K562 (cell line): ENCODE measurements at regions not wholly inside any gene's neighbourhood (a gene's known extent, or its start where the extent isn't known, plus 50 kb on each side); places are given as distances from the start of the nearest gene placed in this dataset.

Experiments used
- CTBP1 ChIP-seq: fragments of 450-650 bp; IDR thresholded peaks from 2 replicates; pipeline ENCODE4 v1.6.1; 2016; ENCODE audit warnings: borderline replicate concordance
- FOXA1 ChIP-seq: fragments of 450-650 bp; IDR thresholded peaks from 2 replicates; pipeline ENCODE4 v1.6.1; 2016; ENCODE audit warnings: mild to moderate bottlenecking, borderline replicate concordance
- HBP1 ChIP-seq: fragments of 450-650 bp; formaldehyde crosslinking; IDR thresholded peaks from 2 replicates; pipeline ENCODE4 v1.4.0; 2022; ENCODE audit warnings: missing genetic modification characterization
- HMGXB4 ChIP-seq: sonication (generic); formaldehyde crosslinking; IDR thresholded peaks from 2 replicates; pipeline ENCODE4 v1.8.1; 2023; ENCODE audit warnings: mild to moderate bottlenecking, missing genetic modification reagents
- IRF2 ChIP-seq: sonication (generic); formaldehyde crosslinking; IDR thresholded peaks from 2 replicates; pipeline ENCODE4 v1.8.1; 2022; ENCODE audit warnings: mild to moderate bottlenecking, missing genetic modification reagents
- IRF9 ChIP-seq: fragments of 450-650 bp; IDR thresholded peaks from 2 replicates; pipeline ENCODE4 v1.6.1; 2016; ENCODE audit warnings: missing biosample characterization, missing genetic modification characterization
- L3MBTL2 ChIP-seq: fragments of 450-650 bp; IDR thresholded peaks from 2 replicates; pipeline ENCODE4 v1.6.1; 2016; ENCODE audit warnings: mild to moderate bottlenecking, moderate library complexity
- LARP7 ChIP-seq: fragments of 450-650 bp; IDR thresholded peaks from 2 replicates; pipeline ENCODE4 v1.6.1; 2016
- MED1 ChIP-seq: sonication (generic); formaldehyde crosslinking; IDR thresholded peaks from 2 replicates; pipeline ENCODE4 v1.8.1; 2023; ENCODE audit warnings: missing genetic modification reagents, borderline replicate concordance
- OTX1 ChIP-seq: fragments of 450-650 bp; formaldehyde crosslinking; IDR thresholded peaks from 2 replicates; pipeline ENCODE4 v1.4.0; 2022; ENCODE audit warnings: mild to moderate bottlenecking
- PYGO2 ChIP-seq: fragments of 450-650 bp; IDR thresholded peaks from 2 replicates; pipeline ENCODE4 v1.6.1; 2016; ENCODE audit warnings: mild to moderate bottlenecking, missing genetic modification characterization, moderate library complexity, missing compliant biosample characterization
- RNF2 ChIP-seq: sonication (generic); IDR thresholded peaks from 2 replicates; pipeline ENCODE4 v1.6.1; 2016
- SAFB ChIP-seq: fragments of 200-400 bp; formaldehyde crosslinking; IDR thresholded peaks from 2 replicates; pipeline ENCODE4 v1.6.1; 2017; ENCODE audit warnings: low read depth, low read length, borderline replicate concordance
- SRF ChIP-seq, 2 experiments: fragments of 250-450, 450-650 bp in 1 of 2; sonication (Bioruptor Pico) in 1 of 2; sonication (generic) in 1 of 2; formaldehyde crosslinking; IDR thresholded peaks; 2 replicates each; pipeline versions ENCODE4 v1.5.0 to v1.5.1; 2020 to 2022; ENCODE audit warnings: mild to moderate bottlenecking in 1 of 2, missing genetic modification reagents in 1 of 2
- VEZF1 ChIP-seq: fragments of 200-800 bp; sonication (Bioruptor generic); IDR thresholded peaks from 2 replicates; pipeline ENCODE4 v1.6.1; 2017; ENCODE audit warnings: missing genetic modification characterization, missing compliant biosample characterization
- YY1 ChIP-seq, 3 experiments: IDR thresholded peaks; 2 replicates each; pipeline ENCODE4 v1.6.1; 2011; ENCODE audit warnings: low read length in 2 of 3, mild to moderate bottlenecking in 2 of 3, moderate library complexity in 2 of 3, borderline replicate concordance in 1 of 3, control low read depth in 1 of 3, low read depth in 1 of 3; ENCODE audit not compliant: insufficient read depth in 3 of 3, insufficient replicate concordance in 2 of 3, control insufficient read depth in 1 of 3, insufficient read length in 1 of 3; ENCODE audit errors: extremely low read depth in 1 of 3
- ZBTB9 ChIP-seq: fragments of 450-650 bp; formaldehyde crosslinking; IDR thresholded peaks from 2 replicates; pipeline ENCODE4 v1.4.0; 2020; ENCODE audit warnings: mild to moderate bottlenecking, moderate library complexity
- TF ChIP-seq, protein P1 (sequence below): fragments of 450-650 bp; formaldehyde crosslinking; IDR thresholded peaks from 2 replicates; pipeline ENCODE4 v1.4.0; 2020; ENCODE audit warnings: mild to moderate bottlenecking
- TF ChIP-seq, protein P2 (sequence below): fragments of 250-450 bp; sonication (Bioruptor Pico); IDR thresholded peaks from 2 replicates; pipeline ENCODE4 v1.6.1; 2021; ENCODE audit warnings: mild to moderate bottlenecking

- TF ChIP-seq SAFB (no peak), YY1 (IDR thresholded peaks at IDR 0.05; ENCODE audit: borderline replicate concordance in 1 of 3, control insufficient read depth in 1 of 3, extremely low read depth in 1 of 3, insufficient read depth in 3 of 3, insufficient read length in 1 of 3, insufficient replicate concordance in 2 of 3, low read depth in 1 of 3, low read length in 2 of 3) (no peak), CTBP1 (peak; percentile 63; the same call in 1 of the 2 replicates), VEZF1 (peak; percentile 30), HBP1 (no peak), RNF2 (peak; percentile 15; the same call in 1 of the 2 replicates), FOXA1 (no peak), MED1 (CRISPR knock-in tag) (peak; percentile 93; the same call in 1 of the 2 replicates), IRF9 (peak; percentile 14), ZBTB9 (CRISPR knock-in tag) (no peak), LARP7 (no peak), HMGXB4 (peak; percentile 31; the same call in 1 of the 2 replicates), IRF2 (CRISPR knock-in tag) (0 out of 2 replicates have a peak, but pooled peaks have one; percentile 7), PYGO2 (tag) (peak; percentile 79; the same call in 1 of the 2 replicates), OTX1 (no peak), L3MBTL2 (peak; percentile 76), SRF (CRISPR knock-in tag; IDR thresholded peaks at IDR 0.05) (peak in 1 of 2 experiments; percentile 77; a peak in 1 of 4 replicates)
- TF ChIP-seq, protein P1, sequence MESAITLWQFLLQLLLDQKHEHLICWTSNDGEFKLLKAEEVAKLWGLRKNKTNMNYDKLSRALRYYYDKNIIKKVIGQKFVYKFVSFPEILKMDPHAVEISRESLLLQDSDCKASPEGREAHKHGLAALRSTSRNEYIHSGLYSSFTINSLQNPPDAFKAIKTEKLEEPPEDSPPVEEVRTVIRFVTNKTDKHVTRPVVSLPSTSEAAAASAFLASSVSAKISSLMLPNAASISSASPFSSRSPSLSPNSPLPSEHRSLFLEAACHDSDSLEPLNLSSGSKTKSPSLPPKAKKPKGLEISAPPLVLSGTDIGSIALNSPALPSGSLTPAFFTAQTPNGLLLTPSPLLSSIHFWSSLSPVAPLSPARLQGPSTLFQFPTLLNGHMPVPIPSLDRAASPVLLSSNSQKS (CRISPR knock-in tag) = no peak
- TF ChIP-seq, protein P2, sequence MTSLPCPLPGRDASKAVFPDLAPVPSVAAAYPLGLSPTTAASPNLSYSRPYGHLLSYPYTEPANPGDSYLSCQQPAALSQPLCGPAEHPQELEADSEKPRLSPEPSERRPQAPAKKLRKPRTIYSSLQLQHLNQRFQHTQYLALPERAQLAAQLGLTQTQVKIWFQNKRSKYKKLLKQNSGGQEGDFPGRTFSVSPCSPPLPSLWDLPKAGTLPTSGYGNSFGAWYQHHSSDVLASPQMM (CRISPR knock-in tag) = no peak
These were observed 87.8 kb upstream of the VPREB1 start (continued) for GRCh38 chr22:22156716-22157347.
